ENCODE measurements at regions not wholly inside any gene's neighbourhood (a gene's known extent, or its start where the extent isn't known, plus 50 kb on each side); places are given as distances from the start of the nearest gene placed in this dataset.

DNA sequence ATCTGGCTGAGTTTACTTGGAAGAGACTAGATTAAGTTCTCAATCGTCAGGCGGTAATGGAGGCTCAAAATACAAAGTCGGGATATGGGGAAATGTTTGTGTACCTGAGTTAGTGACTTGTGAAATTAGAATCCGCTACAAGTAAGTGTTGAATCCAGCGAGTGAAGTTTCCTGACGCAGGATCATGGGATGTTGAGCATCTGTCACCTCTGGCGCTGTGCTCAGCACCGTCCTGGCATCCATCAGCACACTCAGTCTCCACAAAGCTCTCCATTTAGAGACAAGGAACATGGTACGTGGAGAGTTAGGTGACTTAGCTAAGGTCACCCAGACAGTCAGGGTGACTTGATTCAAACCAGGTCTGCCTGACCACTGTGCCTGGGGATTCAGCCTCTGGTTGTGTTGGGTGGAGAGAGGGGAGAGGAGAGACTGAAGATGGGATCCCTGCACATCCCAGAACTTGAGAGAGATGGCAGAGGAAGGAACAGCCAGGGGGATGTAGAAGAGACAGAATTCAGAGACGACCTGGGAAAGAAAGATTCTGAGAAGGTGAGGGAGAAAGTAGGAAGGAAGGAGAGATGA, 251.2 kb downstream of the ACKR3 start:
- no peak overlapping the region for H3K27ac ChIP-seq
- no peak overlapping the region for H3K4me3 ChIP-seq
- TF ChIP-seq CTCF (IDR thresholded peaks at IDR 0.05), result no peak
- DNase-seq (ENCODE audit: low spot score), result no peak

DNA sequence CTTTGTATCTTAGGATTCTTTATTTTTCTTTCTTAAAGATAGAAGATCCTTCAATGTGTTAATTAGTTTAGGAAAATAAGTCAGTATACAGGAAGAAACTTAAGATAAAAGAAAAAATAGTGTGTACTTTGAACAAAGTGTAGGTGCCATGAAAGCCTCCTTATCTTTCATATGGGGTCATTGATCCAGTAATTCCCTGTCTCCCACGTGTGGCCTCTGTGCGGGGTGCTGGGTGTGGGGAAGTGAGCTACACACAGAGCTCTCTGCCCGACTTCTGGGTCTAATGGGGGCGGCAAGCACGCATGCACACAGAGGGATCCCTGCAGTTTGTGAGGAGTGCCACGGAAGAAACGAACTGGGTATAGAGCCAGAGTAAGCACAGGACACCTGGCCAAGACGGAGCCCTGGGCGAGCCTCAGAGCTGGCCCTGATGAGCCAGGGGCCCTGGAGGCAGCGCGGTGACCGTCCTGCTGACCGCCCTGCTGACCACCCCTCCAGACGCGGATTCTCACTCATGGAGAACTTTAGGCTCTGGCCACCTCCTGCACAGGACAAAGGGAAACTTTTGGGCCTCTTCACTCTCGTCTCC, 253.5 kb downstream of the ACKR3 start:
- no peak overlapping the region for H3K27ac ChIP-seq
- no peak overlapping the region for H3K4me3 ChIP-seq
- DNase-seq (ENCODE audit: low spot score), result peak; percentile 24
- TF ChIP-seq CTCF (IDR thresholded peaks at IDR 0.05), result no peak

GRCh38 chr2:236823963-236824362, 254.3 kb downstream of the ACKR3 start:
- no peak for TF ChIP-seq CTCF (IDR thresholded peaks at IDR 0.05)
- no peak for DNase-seq (ENCODE audit: low spot score)
- Histone ChIP-seq H3K27ac (no peak overlapping the region), H3K4me3 (no peak overlapping the region)

DNA sequence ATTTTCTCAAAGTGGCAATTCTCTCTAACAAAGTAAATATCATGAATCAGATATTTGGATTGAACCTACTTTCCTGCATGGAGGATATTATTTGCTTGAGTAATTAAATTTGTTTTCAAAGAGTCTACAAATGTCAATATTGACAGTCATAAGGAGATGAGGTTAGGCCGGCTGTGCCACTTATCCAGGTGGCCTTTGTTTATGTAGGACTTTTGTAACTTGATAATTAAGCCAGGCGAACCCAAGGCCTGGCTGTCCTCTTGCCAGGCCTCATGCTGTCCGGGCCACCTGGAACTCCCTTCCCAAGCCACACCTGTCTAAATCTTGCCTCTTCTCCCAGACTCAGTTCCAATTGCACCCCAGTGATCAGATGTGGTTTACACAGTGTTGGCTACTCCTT, 255.2 kb downstream of the ACKR3 start:
- no peak for DNase-seq (ENCODE audit: low spot score)
- Histone ChIP-seq H3K4me3 (no peak overlapping the region), H3K27ac (no peak overlapping the region)
- no peak for TF ChIP-seq CTCF (IDR thresholded peaks at IDR 0.05)

DNA sequence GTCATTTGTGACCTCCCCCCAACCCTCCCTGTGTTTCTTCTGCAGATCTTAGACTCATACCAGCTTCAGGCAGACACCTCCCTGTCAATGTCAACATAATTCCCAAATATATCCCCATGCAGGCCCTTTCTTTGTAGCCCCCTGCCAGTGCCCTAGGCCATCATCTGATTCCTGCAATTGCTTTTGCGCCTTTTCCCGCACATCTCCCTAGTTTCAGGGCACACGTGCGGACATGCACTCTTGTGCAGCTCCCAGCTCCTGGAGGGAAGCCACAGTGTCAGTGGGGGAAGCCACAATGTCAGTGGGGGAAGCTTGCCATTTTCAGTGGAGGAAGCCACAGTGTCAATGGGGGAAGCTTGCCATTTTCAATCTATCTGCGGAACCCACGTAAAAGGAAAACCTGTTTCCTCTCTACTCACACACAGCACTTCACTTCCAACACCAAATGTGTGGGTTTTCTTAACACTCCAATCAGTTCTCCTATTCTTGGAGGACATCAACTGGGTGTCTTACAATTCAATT, 256.4 kb downstream of the ACKR3 start:
- no peak overlapping the region for H3K27ac ChIP-seq
- no peak for TF ChIP-seq CTCF (IDR thresholded peaks at IDR 0.05)
- peak; percentile 43 for DNase-seq (ENCODE audit: low spot score)

GRCh38 chr2:236826606-236827156, 257.1 kb downstream of the ACKR3 start:
- TF ChIP-seq CTCF (IDR thresholded peaks at IDR 0.05), result no peak
- Histone ChIP-seq H3K27ac (no peak overlapping the region), H3K4me3 (no peak overlapping the region)
- peak; percentile 14 for DNase-seq (ENCODE audit: low spot score)

More for the DNA sequence above, 256.4 kb downstream of the ACKR3 start:
- no peak overlapping the region for H3K4me3 ChIP-seq

DNA sequence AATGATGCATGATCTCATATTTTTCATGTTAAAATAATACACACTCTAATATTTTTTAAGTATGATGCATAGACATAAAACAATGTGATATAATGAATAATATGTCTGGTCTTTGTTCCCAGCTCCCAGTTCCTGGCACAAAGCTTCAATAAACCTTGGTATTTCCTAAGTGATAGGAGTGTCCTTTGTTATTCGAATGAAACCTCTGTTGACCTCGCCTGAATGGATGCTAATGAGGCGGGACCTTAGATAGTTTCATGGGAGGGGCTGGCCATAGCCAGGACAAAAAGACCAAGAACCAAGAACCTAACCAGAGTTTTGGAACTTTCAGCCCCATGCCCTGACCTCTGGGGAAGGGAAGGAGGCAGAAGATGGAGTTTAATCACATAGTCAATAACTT, 257.7 kb upstream of the COPS8 start:
- H3K27ac ChIP-seq, result no peak overlapping the region
- DNase-seq (ENCODE audit: low spot score), result peak; percentile 46
- TF ChIP-seq CTCF (IDR thresholded peaks at IDR 0.05), result no peak
- H3K4me3 ChIP-seq, result no peak overlapping the region
